ENCODE measurements at regions not wholly inside any gene's neighbourhood (a gene's known extent, or its start where the extent isn't known, plus 50 kb on each side); places are given as distances from the start of the nearest gene placed in this dataset.

DNA sequence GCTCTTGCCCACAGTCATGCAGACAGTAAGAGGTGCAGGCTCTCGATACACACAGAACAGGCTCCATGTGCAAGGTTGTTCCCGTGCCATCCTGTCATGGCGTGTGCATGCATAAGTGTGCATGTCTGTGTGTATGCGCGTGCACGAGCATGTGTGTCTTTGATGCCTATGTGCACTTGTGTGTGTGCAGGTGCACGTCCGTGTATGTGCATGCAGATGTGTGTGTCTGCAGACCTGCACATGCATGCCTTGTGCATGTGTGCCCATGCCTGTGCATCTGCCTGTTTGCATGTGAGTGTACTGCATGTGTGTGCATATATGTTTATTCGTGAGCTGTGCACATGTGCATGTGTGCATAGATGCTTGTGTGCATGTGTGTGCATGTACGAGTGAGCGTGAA, 309.8 kb downstream of the TMEM121 start:
- ChIA-PET CTCF (no interaction called here), POLR2A (no interaction called here)
- Mint-ChIP-seq H3K4me3 (no peak overlapping the region), H3K4me1 (ENCODE audit: low read depth) (no peaks in the 10 kb centered on the region), H3K36me3 (no peaks in the 10 kb centered on the region), H3K9me3 (no peaks in the 10 kb centered on the region), H3K27ac (no peak overlapping the region), H3K27me3 (peaks cover 7% of the 10 kb centered on the region)
- no peak for DNase-seq
- intact Hi-C loops (cut with micrococcal nuclease) = no loop called here

- Mint-ChIP-seq H3K9me3 (no peaks in the 10 kb centered on the region), H3K4me3 (no peak overlapping the region), H3K36me3 (no peaks in the 10 kb centered on the region), H3K27me3 (peaks cover 5% of the 10 kb centered on the region), H3K4me1 (ENCODE audit: low read depth) (no peaks in the 10 kb centered on the region), H3K27ac (no peak overlapping the region)
- CTCF ChIA-PET = no interaction called here
- POLR2A ChIA-PET = no interaction called here
- intact Hi-C loops (cut with micrococcal nuclease) = no loop called here
- DNase-seq = no peak
Observed at GRCh38 chr14:105836730-105837129, 310.3 kb downstream of the TMEM121 start.

- H3K36me3 Mint-ChIP-seq = no peaks in the 10 kb centered on the region
Observed at GRCh38 chr14:105837349-105838063, 311.1 kb downstream of the TMEM121 start.

DNA sequence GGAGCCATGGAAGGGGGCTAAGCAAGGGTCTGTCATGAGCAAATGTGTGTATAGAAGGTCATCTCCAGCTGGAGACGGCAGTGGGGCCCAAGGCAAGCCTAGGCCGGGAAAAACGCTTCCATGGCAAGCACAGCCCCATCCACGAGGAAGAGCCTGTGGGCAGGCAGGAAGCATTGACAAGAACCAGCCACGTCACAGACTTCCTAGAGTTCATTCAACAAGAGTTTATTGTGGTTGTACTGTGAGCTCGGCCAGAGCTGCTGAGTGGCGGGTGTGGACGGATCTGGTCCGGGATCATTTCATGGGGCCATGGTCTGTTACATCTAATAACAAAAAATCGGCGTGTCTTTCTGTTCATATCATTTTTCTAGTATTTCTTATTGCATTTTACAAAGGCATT, 311.7 kb downstream of the TMEM121 start:
- Mint-ChIP-seq H3K36me3 (no peaks in the 10 kb centered on the region), H3K4me3 (no peak overlapping the region), H3K4me1 (ENCODE audit: low read depth) (no peaks in the 10 kb centered on the region), H3K27ac (no peak overlapping the region), H3K27me3 (peaks cover 5% of the 10 kb centered on the region), H3K9me3 (no peaks in the 10 kb centered on the region)
- ChIA-PET POLR2A (no interaction called here), CTCF (no interaction called here)
- DNase-seq = no peak
- intact Hi-C loops (cut with micrococcal nuclease) = no loop called here

More at GRCh38 chr14:105837349-105838063, 311.1 kb downstream of the TMEM121 start:
- ChIA-PET POLR2A (no interaction called here), CTCF (no interaction called here)
- Mint-ChIP-seq H3K4me3 (no peak overlapping the region), H3K27me3 (peaks cover 5% of the 10 kb centered on the region), H3K9me3 (no peaks in the 10 kb centered on the region), H3K27ac (no peak overlapping the region), H3K4me1 (ENCODE audit: low read depth) (no peaks in the 10 kb centered on the region)
- DNase-seq = no peak
- intact Hi-C loops (cut with micrococcal nuclease) = no loop called here

GRCh38 chr14:105838591-105839424, 312.4 kb downstream of the TMEM121 start:
- Mint-ChIP-seq H3K9me3 (no peaks in the 10 kb centered on the region), H3K36me3 (no peaks in the 10 kb centered on the region), H3K27me3 (no peaks in the 10 kb centered on the region), H3K4me1 (ENCODE audit: low read depth) (no peaks in the 10 kb centered on the region), H3K27ac (no peak overlapping the region), H3K4me3 (no peak overlapping the region)
- ChIA-PET CTCF (no interaction called here), POLR2A (no interaction called here)
- intact Hi-C loops (cut with micrococcal nuclease) = no loop called here
- DNase-seq = no peak

- H3K4me1 Mint-ChIP-seq (ENCODE audit: low read depth) = no peaks in the 10 kb centered on the region
- ChIA-PET POLR2A (no interaction called here), CTCF (no interaction called here)
- no peak overlapping the region for H3K27ac Mint-ChIP-seq
- H3K27me3 Mint-ChIP-seq = no peaks in the 10 kb centered on the region
- DNase-seq = no peak
- no peaks in the 10 kb centered on the region for H3K36me3 Mint-ChIP-seq
- H3K4me3 Mint-ChIP-seq = no peak overlapping the region
- intact Hi-C loops (cut with micrococcal nuclease) = no loop called here
- H3K9me3 Mint-ChIP-seq = no peaks in the 10 kb centered on the region
Observed at GRCh38 chr14:105839425-105840265, 313.3 kb downstream of the TMEM121 start.

DNA sequence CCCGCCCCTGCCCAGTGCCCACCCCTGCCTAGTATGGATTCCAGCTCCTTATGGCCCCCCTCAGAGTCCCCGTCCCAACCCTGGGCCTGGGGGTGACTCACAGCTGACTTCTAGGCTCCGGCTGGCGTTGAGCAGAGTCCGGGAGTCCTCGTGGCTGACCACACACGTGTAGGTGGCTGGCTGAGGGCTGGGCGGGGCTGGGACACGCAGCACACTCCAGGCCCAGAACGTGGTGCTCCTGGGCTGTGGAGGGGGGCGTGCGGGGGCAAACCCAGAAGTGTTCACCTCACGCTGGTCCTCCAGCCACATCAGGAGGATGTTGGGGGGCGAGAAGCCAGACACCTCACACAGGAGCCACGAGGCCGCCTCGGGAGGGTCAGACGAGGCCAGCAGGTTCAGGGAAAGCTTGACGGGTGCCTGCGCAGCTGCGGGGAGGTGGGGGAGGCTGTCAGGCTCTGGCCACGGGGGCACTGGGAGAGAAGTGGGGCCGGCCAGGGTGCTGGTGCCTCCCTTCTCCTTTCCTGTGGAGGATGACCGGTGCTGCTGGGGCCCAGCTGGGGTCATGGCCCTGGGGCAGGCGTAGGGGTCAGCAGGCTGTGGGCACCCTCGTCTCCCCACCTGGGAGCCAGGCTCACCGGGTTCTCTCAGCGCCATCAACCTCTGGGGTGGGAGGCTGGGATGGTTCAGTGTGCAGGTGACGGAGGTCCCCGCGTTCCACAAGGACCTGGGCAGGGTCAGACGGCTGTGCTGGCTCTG, 314.1 kb downstream of the TMEM121 start:
- intact Hi-C loops (cut with micrococcal nuclease) = no loop called here
- POLR2A ChIA-PET = no interaction called here
- CTCF ChIA-PET = interaction anchor here (0.5 kb wide), 1 partner anchor 20 kb away, joined by 3 read pairs; no protein-coding TSS in a partner anchor
- Mint-ChIP-seq H3K4me3 (no peak overlapping the region), H3K27ac (no peak overlapping the region), H3K9me3 (no peaks in the 10 kb centered on the region), H3K27me3 (no peaks in the 10 kb centered on the region), H3K4me1 (ENCODE audit: low read depth) (no peaks in the 10 kb centered on the region), H3K36me3 (no peaks in the 10 kb centered on the region)
- DNase-seq = no peak

- no peak for DNase-seq
- no peaks in the 10 kb centered on the region for H3K27me3 Mint-ChIP-seq
- no peaks in the 10 kb centered on the region for H3K4me1 Mint-ChIP-seq (ENCODE audit: low read depth)
- H3K27ac Mint-ChIP-seq = no peak overlapping the region
- ChIA-PET CTCF (no interaction called here), POLR2A (no interaction called here)
- no peaks in the 10 kb centered on the region for H3K36me3 Mint-ChIP-seq
- H3K9me3 Mint-ChIP-seq = no peaks in the 10 kb centered on the region
- intact Hi-C loops (cut with micrococcal nuclease) = no loop called here
- H3K4me3 Mint-ChIP-seq = no peak overlapping the region
Observed at GRCh38 chr14:105841022-105842009, 314.9 kb downstream of the TMEM121 start.

- ChIA-PET POLR2A (no interaction called here), CTCF (no interaction called here)
- no peak for DNase-seq
- Mint-ChIP-seq H3K4me3 (no peak overlapping the region), H3K27me3 (no peaks in the 10 kb centered on the region), H3K36me3 (no peaks in the 10 kb centered on the region), H3K9me3 (no peaks in the 10 kb centered on the region), H3K4me1 (ENCODE audit: low read depth) (no peaks in the 10 kb centered on the region), H3K27ac (no peak overlapping the region)
- intact Hi-C loops (cut with micrococcal nuclease) = no loop called here
Observed at GRCh38 chr14:105842105-105842504, 315.7 kb downstream of the TMEM121 start.

GRCh38 chr14:105843444-105844046, 317.2 kb downstream of the TMEM121 start:
- no peak overlapping the region for H3K27ac Mint-ChIP-seq
- ChIA-PET CTCF (no interaction called here), POLR2A (no interaction called here)
- no peak overlapping the region for H3K4me3 Mint-ChIP-seq
- no peaks in the 10 kb centered on the region for H3K4me1 Mint-ChIP-seq (ENCODE audit: low read depth)
- DNase-seq = no peak
- no peaks in the 10 kb centered on the region for H3K36me3 Mint-ChIP-seq
- no peaks in the 10 kb centered on the region for H3K9me3 Mint-ChIP-seq
- intact Hi-C loops (cut with micrococcal nuclease) = no loop called here
- no peaks in the 10 kb centered on the region for H3K27me3 Mint-ChIP-seq

- Mint-ChIP-seq H3K27me3 (no peaks in the 10 kb centered on the region), H3K36me3 (no peaks in the 10 kb centered on the region), H3K4me3 (no peak overlapping the region), H3K4me1 (ENCODE audit: low read depth) (no peaks in the 10 kb centered on the region), H3K9me3 (no peaks in the 10 kb centered on the region), H3K27ac (no peak overlapping the region)
- intact Hi-C loops (cut with micrococcal nuclease) = no loop called here
- CTCF ChIA-PET = no interaction called here
- no peak for DNase-seq
- POLR2A ChIA-PET = no interaction called here
Observed at GRCh38 chr14:105844047-105844630, 317.8 kb downstream of the TMEM121 start.

All from activated CD4-positive, alpha-beta memory T cell treated with anti-CD3 and anti-CD28 coated beads for 36 hours (primary cell).